ENCODE measurements at regions not wholly inside any gene's neighbourhood (a gene's known extent, or its start where the extent isn't known, plus 50 kb on each side); places are given as distances from the start of the nearest gene placed in this dataset.
"Not testable (repeated sequence)": the region's sequence is repeated elsewhere in the genome, so short reads cannot be mapped to it uniquely, and the experiment has no call there.

- H3K4me3 ChIP-seq (ENCODE audit: low read depth, low read length): no peak overlapping the region
- TF ChIP-seq MAX (IDR thresholded peaks at IDR 0.05; ENCODE audit: low read depth, low read length) (no peak), CTCF (IDR thresholded peaks at IDR 0.05; ENCODE audit: low read depth, low read length) (no peak), POLR2A (IDR thresholded peaks at IDR 0.05; ENCODE audit: extremely low read depth, insufficient read length) (no peak), MYC (IDR thresholded peaks at IDR 0.05; ENCODE audit: low read depth, low read length) (no peak)
- DNase-seq (ENCODE audit: low read depth): peak; percentile 15
Measured at GRCh38 chr13:50167224-50167947, 152.1 kb downstream of the KCNRG start.

GRCh38 chr13:50167967-50168366 lies 152.7 kb downstream of the KCNRG start:
- DNase-seq (ENCODE audit: low read depth): no peak
- no peak for TF ChIP-seq MYC (IDR thresholded peaks at IDR 0.05; ENCODE audit: low read depth, low read length)
- no peak for TF ChIP-seq MAX (IDR thresholded peaks at IDR 0.05; ENCODE audit: low read depth, low read length)
- no peak for TF ChIP-seq CTCF (IDR thresholded peaks at IDR 0.05; ENCODE audit: low read depth, low read length)
- no peak for TF ChIP-seq POLR2A (IDR thresholded peaks at IDR 0.05; ENCODE audit: extremely low read depth, insufficient read length)
- no peak overlapping the region for H3K4me3 ChIP-seq (ENCODE audit: low read depth, low read length)

- no peak overlapping the region for H3K4me3 ChIP-seq (ENCODE audit: low read depth, low read length)
- no peak for TF ChIP-seq MAX (IDR thresholded peaks at IDR 0.05; ENCODE audit: low read depth, low read length)
- no peak for TF ChIP-seq POLR2A (IDR thresholded peaks at IDR 0.05; ENCODE audit: extremely low read depth, insufficient read length)
- no peak for TF ChIP-seq CTCF (IDR thresholded peaks at IDR 0.05; ENCODE audit: low read depth, low read length)
- no peak for TF ChIP-seq MYC (IDR thresholded peaks at IDR 0.05; ENCODE audit: low read depth, low read length)
- DNase-seq (ENCODE audit: low read depth): no peak
Measured at GRCh38 chr13:50168786-50169185, 153.5 kb downstream of the KCNRG start.

GRCh38 chr13:50170447-50171037 lies 155.3 kb downstream of the KCNRG start:
- peak; percentile 15 for DNase-seq (ENCODE audit: low read depth)
- H3K4me3 ChIP-seq (ENCODE audit: low read depth, low read length): no peak overlapping the region
- no peak for TF ChIP-seq POLR2A (IDR thresholded peaks at IDR 0.05; ENCODE audit: extremely low read depth, insufficient read length)
- TF ChIP-seq MYC (IDR thresholded peaks at IDR 0.05; ENCODE audit: low read depth, low read length): no peak
- TF ChIP-seq MAX (IDR thresholded peaks at IDR 0.05; ENCODE audit: low read depth, low read length): no peak
- no peak for TF ChIP-seq CTCF (IDR thresholded peaks at IDR 0.05; ENCODE audit: low read depth, low read length)

- TF ChIP-seq MYC (IDR thresholded peaks at IDR 0.05; ENCODE audit: low read depth, low read length) (no peak), POLR2A (IDR thresholded peaks at IDR 0.05; ENCODE audit: extremely low read depth, insufficient read length) (no peak), CTCF (IDR thresholded peaks at IDR 0.05; ENCODE audit: low read depth, low read length) (no peak), MAX (IDR thresholded peaks at IDR 0.05; ENCODE audit: low read depth, low read length) (no peak)
- no peak for DNase-seq (ENCODE audit: low read depth)
- H3K4me3 ChIP-seq (ENCODE audit: low read depth, low read length): no peak overlapping the region
Measured at GRCh38 chr13:50171590-50172282, 156.5 kb downstream of the KCNRG start.

GRCh38 chr13:50173045-50173444 lies 157.8 kb downstream of the KCNRG start:
- H3K4me3 ChIP-seq (ENCODE audit: low read depth, low read length); DNase-seq (ENCODE audit: low read depth): not testable (repeated sequence)
